ENCODE measurements at regions not wholly inside any gene's neighbourhood (a gene's known extent, or its start where the extent isn't known, plus 50 kb on each side); places are given as distances from the start of the nearest gene placed in this dataset.

GRCh38 chr15:88398011-88398410 lies 69.2 kb downstream of the MRPL46 start:
- TF ChIP-seq, protein P1, sequence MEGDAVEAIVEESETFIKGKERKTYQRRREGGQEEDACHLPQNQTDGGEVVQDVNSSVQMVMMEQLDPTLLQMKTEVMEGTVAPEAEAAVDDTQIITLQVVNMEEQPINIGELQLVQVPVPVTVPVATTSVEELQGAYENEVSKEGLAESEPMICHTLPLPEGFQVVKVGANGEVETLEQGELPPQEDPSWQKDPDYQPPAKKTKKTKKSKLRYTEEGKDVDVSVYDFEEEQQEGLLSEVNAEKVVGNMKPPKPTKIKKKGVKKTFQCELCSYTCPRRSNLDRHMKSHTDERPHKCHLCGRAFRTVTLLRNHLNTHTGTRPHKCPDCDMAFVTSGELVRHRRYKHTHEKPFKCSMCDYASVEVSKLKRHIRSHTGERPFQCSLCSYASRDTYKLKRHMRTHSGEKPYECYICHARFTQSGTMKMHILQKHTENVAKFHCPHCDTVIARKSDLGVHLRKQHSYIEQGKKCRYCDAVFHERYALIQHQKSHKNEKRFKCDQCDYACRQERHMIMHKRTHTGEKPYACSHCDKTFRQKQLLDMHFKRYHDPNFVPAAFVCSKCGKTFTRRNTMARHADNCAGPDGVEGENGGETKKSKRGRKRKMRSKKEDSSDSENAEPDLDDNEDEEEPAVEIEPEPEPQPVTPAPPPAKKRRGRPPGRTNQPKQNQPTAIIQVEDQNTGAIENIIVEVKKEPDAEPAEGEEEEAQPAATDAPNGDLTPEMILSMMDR (conservative IDR thresholded peaks at IDR 0.05; ENCODE audit: low read length), result no peak
- no peak overlapping the region for H3K4me3 ChIP-seq (ENCODE audit: low read length)
- no peak for DNase-seq (ENCODE audit: low read depth)

GRCh38 chr15:88397506-88397905 lies 69.7 kb downstream of the MRPL46 start:
- DNase-seq (ENCODE audit: low read depth), result no peak
- TF ChIP-seq, protein P1 (conservative IDR thresholded peaks at IDR 0.05; ENCODE audit: low read length), result no peak
- H3K4me3 ChIP-seq (ENCODE audit: low read length), result no peak overlapping the region

DNA sequence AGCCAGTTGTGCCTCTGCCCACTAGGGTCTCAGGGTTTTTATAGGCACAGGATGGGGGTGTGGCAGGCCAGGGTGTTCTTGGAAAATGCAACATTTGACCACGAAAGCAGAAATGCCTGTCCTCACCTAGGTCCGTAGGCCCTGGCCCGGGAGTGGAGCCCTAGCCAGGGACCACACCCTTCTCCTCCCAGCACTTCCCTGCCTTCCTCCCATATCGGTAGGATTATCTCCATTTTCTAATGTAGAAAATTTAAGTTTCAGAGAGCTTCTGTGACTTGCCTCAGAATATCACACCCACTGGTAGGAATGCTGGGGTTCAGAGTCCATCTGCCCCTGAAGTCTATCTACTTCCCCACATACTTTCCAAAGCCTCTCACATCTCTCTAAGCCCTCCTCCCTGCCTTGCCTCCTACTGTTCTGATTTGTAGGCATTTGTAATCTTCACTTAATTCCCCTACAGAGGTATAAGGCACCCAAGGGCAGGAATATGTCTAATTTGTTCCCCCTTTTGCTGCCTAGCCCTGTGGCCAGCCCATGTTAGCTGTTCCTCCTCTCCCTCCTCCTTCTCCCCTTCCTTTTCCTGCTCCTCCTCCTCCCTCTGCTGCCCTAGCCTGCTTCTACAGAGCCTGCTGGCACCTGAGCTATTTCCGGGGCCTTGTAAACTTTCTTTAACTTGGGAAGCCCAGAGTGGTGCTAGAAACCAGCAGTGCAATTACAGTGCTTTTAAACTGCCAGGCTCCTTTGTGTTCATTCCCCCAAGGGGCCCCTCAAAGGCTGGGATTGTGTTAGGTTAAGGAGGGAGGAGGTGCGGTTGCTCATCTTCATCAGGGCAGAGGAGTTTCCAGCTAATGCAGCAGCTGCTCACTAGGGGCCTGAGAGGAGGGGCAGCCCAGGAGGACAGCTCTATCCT lies 71.1 kb downstream of the MRPL46 start:
- H3K4me3 ChIP-seq (ENCODE audit: low read length), result no peak overlapping the region
- TF ChIP-seq, protein P1 (conservative IDR thresholded peaks at IDR 0.05; ENCODE audit: low read length), result no peak
- DNase-seq (ENCODE audit: low read depth), result no peak

DNA sequence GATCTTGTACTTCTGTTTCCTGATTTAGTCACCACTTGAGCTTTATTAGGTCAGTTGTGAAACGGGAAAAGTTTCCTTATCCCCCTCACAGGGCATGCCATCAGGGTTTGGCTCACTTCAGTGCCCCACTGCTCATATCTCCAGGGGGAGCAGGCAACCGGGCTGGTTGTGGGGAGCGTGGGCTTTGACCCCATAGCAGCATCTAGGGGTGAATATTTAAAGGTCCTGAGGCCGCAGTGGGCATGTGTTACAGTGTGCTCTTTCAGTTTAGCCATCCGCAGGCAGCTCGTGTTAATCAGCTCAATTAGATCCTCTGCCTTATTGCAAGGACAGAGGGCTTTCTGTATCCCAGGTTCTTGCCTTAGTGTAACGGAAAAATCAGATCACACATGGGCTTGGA lies 71.9 kb downstream of the MRPL46 start:
- TF ChIP-seq, protein P1 (conservative IDR thresholded peaks at IDR 0.05; ENCODE audit: low read length), result no peak
- no peak overlapping the region for H3K4me3 ChIP-seq (ENCODE audit: low read length)
- DNase-seq (ENCODE audit: low read depth), result no peak

GRCh38 chr15:88394553-88395145 lies 72.5 kb downstream of the MRPL46 start:
- TF ChIP-seq, protein P1 (conservative IDR thresholded peaks at IDR 0.05; ENCODE audit: low read length), result no peak
- no peak overlapping the region for H3K4me3 ChIP-seq (ENCODE audit: low read length)
- no peak for DNase-seq (ENCODE audit: low read depth)

DNA sequence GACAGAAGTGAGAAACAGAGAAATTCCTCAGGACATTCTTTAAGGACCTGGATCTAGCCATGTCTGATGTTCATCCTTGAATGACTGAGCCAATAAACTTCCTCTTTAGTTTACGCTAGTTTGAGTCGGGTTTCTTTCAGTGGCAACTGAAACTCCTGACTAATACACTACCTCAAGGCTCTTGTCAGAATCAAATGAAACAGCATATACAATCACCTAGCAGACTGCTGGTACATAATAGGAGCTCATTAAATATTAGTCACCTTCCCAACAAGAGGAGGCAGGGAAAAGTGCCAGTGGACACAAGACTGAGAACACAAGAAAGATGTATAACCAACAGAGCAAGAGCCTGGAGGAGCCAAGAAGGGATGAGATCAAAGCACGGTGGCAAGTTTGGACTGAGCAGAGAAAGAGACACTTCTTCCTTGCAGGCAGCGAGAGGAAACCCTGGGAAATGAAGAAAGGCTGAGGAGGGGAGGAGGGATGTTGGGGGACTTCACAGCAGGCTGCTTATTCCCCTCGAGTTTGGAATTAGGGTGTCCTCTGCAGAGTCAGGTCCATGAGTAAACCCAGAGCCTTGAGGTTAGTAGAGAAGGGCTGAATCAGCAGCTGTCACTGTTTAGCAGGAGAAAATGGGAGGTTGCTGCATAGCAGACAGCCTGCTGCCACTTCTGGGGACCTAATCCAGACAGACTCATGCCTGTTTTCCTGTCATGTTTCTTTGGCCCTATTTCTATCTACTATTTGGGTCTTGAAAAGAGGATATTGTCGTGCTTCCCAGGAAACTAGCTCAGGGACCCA lies 73.3 kb downstream of the MRPL46 start:
- TF ChIP-seq, protein P1 (conservative IDR thresholded peaks at IDR 0.05; ENCODE audit: low read length), result no peak
- DNase-seq (ENCODE audit: low read depth), result no peak
- H3K4me3 ChIP-seq (ENCODE audit: low read length), result no peak overlapping the region
